ENCODE measurements at regions not wholly inside any gene's neighbourhood (a gene's known extent, or its start where the extent isn't known, plus 50 kb on each side); places are given as distances from the start of the nearest gene placed in this dataset.
A peak's percentile ranks its signal among the peaks of the same experiment; 100 is the strongest.
"Not testable (repeated sequence)": the region's sequence is repeated elsewhere in the genome, so short reads cannot be mapped to it uniquely, and the experiment has no call there.

DNA sequence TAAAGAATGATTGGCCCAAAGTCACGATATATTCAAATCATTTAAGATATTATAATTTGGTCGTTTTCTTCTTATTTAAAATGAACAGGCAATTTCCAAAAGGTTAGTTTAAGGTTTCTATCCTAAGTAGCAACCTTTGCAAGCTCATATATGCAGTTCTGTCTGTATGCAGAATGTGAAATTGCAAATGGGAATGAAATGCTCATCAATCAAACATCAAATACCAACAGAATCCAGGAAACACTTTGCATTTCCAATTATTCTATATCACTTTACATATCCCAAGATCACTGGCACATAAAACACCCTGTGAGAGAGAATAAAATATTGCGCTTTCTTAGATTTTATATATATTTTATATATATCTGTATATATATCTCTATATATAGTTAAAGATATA lies 237.3 kb downstream of the NRIP1 start:
- ATAC-seq (replicated peaks) (no peak), DNase-seq (no peak)
- Mint-ChIP-seq H3K27ac (no peak overlapping the region), H3K27me3 (no peaks in the 10 kb centered on the region), H3K4me1 (peaks cover 8 to 9% of the 10 kb centered on the region in 2 donors), H3K4me3 (no peak overlapping the region), H3K9me3 (peaks cover 0 to 1% of the 10 kb centered on the region in 2 donors), H3K36me3 (no peaks in the 10 kb centered on the region)

DNA sequence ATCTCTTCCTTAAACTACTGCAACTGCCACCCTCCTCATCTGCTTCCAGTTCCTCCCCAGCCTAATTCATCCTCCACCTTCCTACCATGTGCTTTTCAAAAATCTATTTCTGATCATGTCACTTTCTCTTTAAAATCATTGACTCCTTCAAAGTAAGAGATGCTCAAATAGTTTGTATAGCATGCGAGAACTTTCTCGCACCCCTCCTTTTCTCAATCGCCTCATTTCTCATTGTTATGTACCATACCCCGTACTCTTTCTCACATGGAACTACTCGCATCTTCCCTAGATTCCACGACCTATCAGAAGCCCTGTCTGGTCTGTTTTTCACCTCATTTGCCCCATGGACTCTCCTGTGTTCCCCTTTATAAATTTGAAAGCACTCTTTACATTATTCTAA lies 238.2 kb downstream of the NRIP1 start:
- no peak for DNase-seq
- Mint-ChIP-seq H3K4me3 (no peak overlapping the region), H3K27me3 (no peaks in the 10 kb centered on the region), H3K9me3 (no peaks in the 10 kb centered on the region), H3K36me3 (no peaks in the 10 kb centered on the region), H3K27ac (no peak overlapping the region), H3K4me1 (peaks cover 8% of the 10 kb centered on the region in 2 donors)
- ATAC-seq (replicated peaks), result no peak

DNA sequence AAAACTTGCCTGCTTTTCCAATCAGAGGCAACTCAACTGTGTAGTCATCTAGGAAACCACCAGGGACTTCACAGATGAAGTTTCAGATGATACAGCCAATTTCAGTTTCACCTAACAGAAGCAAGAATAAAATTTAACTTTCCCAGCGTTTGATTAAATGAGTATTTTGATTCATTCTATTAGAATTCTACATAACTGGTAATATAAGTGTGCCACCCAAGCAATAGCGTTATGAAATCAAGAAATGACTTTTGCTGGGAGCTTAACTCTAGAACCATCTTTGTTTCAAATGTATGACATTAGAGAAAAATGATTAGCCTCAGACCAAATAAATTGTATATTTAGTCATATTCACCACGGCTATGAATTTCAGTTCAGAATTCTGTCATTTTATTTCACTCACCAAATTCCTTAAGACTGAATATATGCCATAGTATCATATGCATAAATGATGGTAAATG lies 239.3 kb downstream of the NRIP1 start:
- peak; percentile 51 to 82 for ATAC-seq (replicated peaks)
- Mint-ChIP-seq H3K4me1 (peaks cover 8% of the 10 kb centered on the region in 2 donors), H3K27me3 (no peaks in the 10 kb centered on the region), H3K9me3 (no peaks in the 10 kb centered on the region), H3K36me3 (no peaks in the 10 kb centered on the region), H3K4me3 (no peak overlapping the region), H3K27ac (no peak overlapping the region)
- DNase-seq, result no peak

DNA sequence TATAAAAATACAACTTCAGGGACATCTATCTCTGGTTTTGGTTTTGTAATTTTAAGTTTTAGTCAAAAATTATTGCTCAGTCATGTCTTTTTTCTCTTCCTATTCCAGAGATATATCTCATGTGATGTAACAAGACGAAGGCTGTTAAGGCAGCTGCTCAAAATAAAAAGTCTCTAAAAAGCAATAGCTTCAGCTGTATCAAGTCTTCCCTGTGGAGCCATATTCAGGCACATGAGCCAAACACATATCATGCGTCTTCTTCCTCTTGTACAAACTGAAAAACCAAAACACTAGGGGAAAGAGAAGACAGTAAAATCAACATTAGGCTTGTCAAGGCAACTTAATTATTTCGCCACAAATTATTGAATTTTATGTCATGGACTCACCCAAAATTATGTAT lies 240.7 kb downstream of the NRIP1 start:
- Mint-ChIP-seq H3K4me3 (no peak overlapping the region), H3K27ac (no peak overlapping the region), H3K4me1 (peaks cover 8% of the 10 kb centered on the region in 2 donors), H3K36me3 (no peaks in the 10 kb centered on the region), H3K27me3 (no peaks in the 10 kb centered on the region), H3K9me3 (no peaks in the 10 kb centered on the region)
- ATAC-seq (replicated peaks), result no peak
- DNase-seq, result no peak

DNA sequence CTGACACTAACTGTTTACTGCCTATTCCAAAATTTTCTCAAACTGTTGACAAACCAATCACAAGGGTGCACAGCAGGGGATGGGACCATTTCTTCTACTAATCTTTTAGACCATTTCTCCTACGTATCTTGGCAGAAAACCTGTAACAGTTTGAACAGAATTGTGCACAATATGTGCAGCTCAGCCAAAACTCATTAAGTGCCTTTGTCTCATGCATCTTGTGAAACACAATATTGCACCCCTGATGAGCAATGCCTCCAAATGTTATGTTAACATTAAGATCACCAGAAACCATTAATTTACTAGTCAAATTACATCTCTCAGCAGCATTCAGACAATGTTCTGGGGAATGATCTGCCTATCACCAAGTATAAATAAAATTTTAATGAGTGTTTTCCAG lies 247.5 kb downstream of the NRIP1 start:
- Mint-ChIP-seq H3K27me3 (no peaks in the 10 kb centered on the region), H3K9me3 (peaks cover 9 to 11% of the 10 kb centered on the region in 2 donors), H3K4me1 (peaks cover 6 to 8% of the 10 kb centered on the region in 2 donors), H3K4me3 (no peak overlapping the region), H3K36me3 (peaks cover 6 to 10% of the 10 kb centered on the region in 2 donors), H3K27ac (no peak overlapping the region)
- DNase-seq (no peak), ATAC-seq (replicated peaks) (no peak)

DNA sequence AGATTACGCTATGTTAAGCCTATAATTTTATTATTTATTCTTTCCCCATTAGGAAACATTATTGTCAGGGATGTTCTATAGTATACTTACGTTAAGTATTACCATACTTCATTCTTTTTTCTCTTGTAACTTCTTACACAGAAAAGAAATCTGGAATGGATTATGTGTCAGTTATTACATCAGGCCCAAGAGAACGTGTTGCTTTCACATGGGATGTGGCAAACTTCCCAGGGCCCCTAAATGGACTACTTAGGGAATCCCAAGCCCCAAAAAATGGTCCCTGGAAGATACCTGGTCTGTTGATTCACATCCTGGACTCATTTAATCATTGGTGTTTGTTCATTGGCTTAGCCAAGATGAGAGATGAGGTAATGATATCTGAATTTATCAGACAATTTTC lies 249.8 kb downstream of the NRIP1 start:
- no peaks in the 10 kb centered on the region for H3K27me3 Mint-ChIP-seq
- ATAC-seq (replicated peaks) (no peak), DNase-seq (no peak)
- peaks cover 7 to 19% of the 10 kb centered on the region in 2 donors for H3K36me3 Mint-ChIP-seq
- peaks cover 15% of the 10 kb centered on the region in 2 donors for H3K9me3 Mint-ChIP-seq
- H3K4me3 Mint-ChIP-seq, result no peak overlapping the region
- H3K27ac Mint-ChIP-seq, result no peak overlapping the region
- peaks cover 10 to 25% of the 10 kb centered on the region in 2 donors for H3K4me1 Mint-ChIP-seq

DNA sequence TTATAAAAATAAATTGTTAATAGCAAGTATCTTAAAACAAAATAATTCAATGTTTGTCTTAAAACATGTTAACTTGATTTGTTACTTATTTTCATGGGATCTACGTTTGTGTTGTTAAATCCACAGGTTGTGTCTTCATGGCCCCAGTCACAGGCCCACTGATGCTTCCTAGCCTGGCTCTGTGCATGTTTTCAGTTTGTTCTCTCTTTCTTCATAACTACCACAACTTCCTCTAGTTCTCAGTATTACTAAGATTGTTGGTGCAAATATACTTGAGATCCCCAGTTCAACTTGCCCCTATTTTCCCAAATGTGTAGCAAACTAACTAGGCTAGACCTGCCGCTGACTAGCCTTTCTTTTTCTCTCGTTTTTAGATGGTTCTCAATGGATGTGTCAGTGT lies 250.5 kb downstream of the NRIP1 start:
- Mint-ChIP-seq H3K27ac (peak overlapping the region; percentile 16), H3K36me3 (peaks cover 7 to 19% of the 10 kb centered on the region in 2 donors), H3K4me3 (no peak overlapping the region), H3K4me1 (peaks cover 15 to 32% of the 10 kb centered on the region in 2 donors), H3K9me3 (peaks cover 15% of the 10 kb centered on the region in 2 donors), H3K27me3 (no peaks in the 10 kb centered on the region)
- peak; percentile 39 to 68 for ATAC-seq (replicated peaks)
- no peak for DNase-seq

DNA sequence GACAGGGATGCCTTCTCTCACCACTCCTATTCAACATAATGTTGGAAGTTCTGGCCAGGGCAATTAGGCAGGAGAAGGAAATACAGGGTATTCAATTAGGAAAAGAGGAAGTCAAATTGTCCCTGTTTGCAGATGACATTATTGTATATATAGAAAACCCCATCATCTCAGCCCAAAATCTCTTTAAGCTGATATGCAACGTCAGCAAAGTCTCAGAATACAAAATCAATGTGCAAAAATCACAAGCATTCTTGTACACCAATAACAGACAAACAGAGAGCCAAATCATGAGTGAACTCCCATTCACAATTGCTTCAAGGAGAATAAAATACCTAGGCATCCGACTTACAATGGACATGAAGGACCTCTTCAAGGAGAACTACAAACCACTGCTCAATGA lies 258.1 kb upstream of the SAMSN1 start:
- not testable (repeated sequence) for ATAC-seq (replicated peaks); H3K4me3 Mint-ChIP-seq; DNase-seq; H3K27ac Mint-ChIP-seq; H3K4me1 Mint-ChIP-seq; H3K27me3 Mint-ChIP-seq
- Mint-ChIP-seq H3K9me3 (peaks cover 18 to 20% of the 10 kb centered on the region in 2 donors), H3K36me3 (peaks cover 10 to 14% of the 10 kb centered on the region in 2 donors)

DNA sequence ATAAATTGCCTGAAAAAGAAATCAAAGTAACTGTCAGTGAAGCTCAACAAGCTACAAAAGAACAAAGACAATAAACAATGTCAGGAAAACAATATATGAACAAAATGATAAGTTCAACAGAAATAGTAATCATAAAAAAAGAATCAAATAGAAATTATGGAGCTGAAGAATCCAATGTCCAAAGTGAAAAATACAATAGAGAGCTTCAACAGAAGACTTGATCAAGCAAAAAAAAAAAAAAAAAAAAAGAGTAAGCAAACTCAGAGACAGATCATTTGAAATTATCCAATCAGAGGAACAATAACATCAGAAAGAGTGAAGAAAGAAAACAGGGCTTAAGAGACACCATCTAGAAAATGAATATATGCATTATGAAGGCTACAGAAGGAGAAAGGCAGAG lies 251.4 kb upstream of the SAMSN1 start:
- no peak overlapping the region for H3K4me3 Mint-ChIP-seq
- H3K27ac Mint-ChIP-seq, result no peak overlapping the region
- H3K27me3 Mint-ChIP-seq, result peaks cover 4 to 6% of the 10 kb centered on the region in 2 donors
- ATAC-seq (replicated peaks) (no peak), DNase-seq (no peak)
- H3K36me3 Mint-ChIP-seq, result peaks cover 8 to 20% of the 10 kb centered on the region in 2 donors
- H3K4me1 Mint-ChIP-seq, result peaks cover 0 to 1% of the 10 kb centered on the region in 2 donors
- peaks cover 26 to 37% of the 10 kb centered on the region in 2 donors for H3K9me3 Mint-ChIP-seq

DNA sequence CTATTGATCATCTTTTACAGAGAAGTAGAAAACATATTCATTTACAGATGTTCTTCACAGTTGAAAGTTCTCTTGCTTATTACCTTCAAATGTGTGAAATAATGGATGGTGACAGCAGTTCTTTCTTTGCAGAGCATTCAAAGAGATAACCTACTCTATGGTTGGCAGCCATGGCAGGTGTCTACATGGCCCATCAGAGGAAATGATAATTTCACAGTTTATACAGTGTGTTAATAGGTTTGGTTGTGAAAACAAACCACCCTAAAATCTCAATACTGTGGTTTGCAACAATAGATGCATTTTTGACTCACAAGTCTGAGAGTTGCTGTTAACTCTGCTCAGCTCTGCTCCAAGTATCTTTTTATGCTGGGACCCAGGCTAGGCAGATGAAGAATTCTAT lies 241.2 kb upstream of the SAMSN1 start:
- H3K9me3 Mint-ChIP-seq, result peaks cover 0 to 3% of the 10 kb centered on the region in 2 donors
- no peak overlapping the region for H3K27ac Mint-ChIP-seq
- H3K27me3 Mint-ChIP-seq, result no peaks in the 10 kb centered on the region
- DNase-seq (no peak), ATAC-seq (replicated peaks) (no peak)
- peaks cover 0 to 4% of the 10 kb centered on the region in 2 donors for H3K36me3 Mint-ChIP-seq
- H3K4me1 Mint-ChIP-seq, result no peaks in the 10 kb centered on the region
- H3K4me3 Mint-ChIP-seq, result no peak overlapping the region

DNA sequence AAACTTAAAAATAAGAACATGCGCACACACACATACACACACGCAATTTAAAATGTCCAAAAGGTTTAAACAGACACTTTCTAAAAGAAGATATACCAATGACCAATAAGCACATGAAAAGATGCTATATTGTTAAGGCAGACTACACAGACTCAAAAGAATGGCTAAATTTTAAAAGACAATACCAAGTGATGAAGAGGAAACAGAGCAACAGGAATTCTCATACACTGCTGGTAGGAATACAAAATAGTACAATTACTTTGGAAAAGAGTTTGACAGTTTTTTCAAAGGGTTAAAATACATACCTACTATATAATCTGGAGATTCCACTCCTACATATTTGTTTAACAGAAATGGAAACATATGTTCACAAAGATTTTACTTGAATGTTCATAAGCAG lies 239.6 kb upstream of the SAMSN1 start:
- Mint-ChIP-seq H3K27ac (no peak overlapping the region), H3K27me3 (no peaks in the 10 kb centered on the region), H3K4me3 (no peak overlapping the region), H3K36me3 (peaks cover 0 to 4% of the 10 kb centered on the region in 2 donors), H3K4me1 (no peaks in the 10 kb centered on the region), H3K9me3 (peaks cover 4 to 6% of the 10 kb centered on the region in 2 donors)
- DNase-seq (no peak), ATAC-seq (replicated peaks) (no peak)

DNA sequence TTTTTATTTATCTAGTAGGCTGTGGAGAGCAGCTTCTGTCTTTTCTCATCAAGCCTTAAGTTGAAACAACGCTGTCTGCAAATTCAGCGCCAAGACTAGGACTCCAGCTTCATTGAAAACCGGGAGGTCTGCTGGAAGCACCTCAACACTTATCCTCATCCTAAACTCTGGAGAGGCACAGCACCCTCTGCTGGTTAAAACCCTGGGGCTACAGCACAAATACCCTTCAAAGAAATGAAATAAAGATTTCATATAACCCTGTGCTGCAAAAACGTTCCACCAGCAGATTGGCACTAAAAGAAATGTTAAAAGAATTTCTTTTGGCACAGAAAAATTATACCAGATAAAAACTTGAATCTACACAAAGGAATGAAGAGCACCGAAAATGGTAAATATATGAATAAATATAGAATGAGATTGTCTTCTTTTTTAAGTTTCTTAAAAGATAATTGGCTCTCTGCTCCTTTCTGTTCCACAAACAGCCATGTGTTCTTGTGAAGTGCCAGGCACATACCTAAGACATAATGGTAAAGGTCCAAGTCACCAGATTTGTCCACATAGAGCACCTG lies 227.7 kb upstream of the SAMSN1 start:
- DNase-seq, result no peak

DNA sequence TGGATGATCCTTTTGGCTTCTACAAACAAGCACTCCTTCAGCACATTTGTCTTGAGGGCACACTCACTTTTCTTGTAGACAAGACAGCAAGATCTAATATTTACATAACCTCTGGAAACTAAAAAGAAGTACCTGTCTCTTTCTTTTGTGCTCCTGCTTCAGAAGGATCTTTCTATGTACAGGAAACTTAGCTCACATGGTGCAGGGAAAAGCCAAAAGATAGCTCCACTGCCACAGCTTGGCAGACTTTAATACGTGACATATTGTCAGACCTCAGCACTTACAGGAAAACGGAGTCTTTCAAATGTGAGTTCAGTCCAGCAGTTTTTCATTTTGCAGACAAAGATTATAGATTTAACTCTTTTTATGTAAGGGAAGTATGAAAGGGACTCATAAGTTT lies 225.5 kb upstream of the SAMSN1 start:
- DNase-seq (no peak), ATAC-seq (replicated peaks) (no peak)
- Mint-ChIP-seq H3K4me1 (peaks cover 24 to 28% of the 10 kb centered on the region in 2 donors), H3K27me3 (no peaks in the 10 kb centered on the region), H3K27ac (peak overlapping the region; percentile 25), H3K4me3 (no peak overlapping the region), H3K36me3 (peaks cover 0 to 2% of the 10 kb centered on the region in 2 donors), H3K9me3 (peaks cover 0 to 1% of the 10 kb centered on the region in 2 donors)

More for the DNA sequence above, 227.7 kb upstream of the SAMSN1 start:
- peaks cover 0 to 5% of the 10 kb centered on the region in 2 donors for H3K9me3 Mint-ChIP-seq
- ATAC-seq (replicated peaks), result peak in 1 of 2 donors; percentile 36
- H3K36me3 Mint-ChIP-seq, result peaks cover 2 to 6% of the 10 kb centered on the region in 2 donors
- H3K4me1 Mint-ChIP-seq, result peaks cover 10 to 16% of the 10 kb centered on the region in 2 donors
- H3K27me3 Mint-ChIP-seq, result no peaks in the 10 kb centered on the region
- H3K27ac Mint-ChIP-seq, result no peak overlapping the region
- H3K4me3 Mint-ChIP-seq, result no peak overlapping the region

DNA sequence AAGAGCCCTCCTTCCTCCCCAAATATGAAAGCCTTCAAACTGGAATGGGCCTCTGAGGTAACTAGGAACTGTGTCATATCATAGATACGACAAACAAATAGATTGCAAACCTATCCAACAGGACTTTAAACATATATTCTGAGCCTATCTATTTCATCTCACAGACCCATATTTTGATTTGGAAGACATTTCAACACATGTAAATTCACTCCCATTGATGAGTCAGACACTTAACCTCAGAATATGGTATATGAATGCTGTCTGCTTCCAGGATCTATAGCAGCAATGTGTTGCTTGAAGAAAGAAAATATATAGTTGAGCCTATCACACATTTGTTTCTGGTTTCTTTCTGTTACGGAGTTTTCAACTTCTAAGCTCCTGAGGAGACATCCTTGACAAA lies 221.9 kb upstream of the SAMSN1 start:
- H3K4me1 Mint-ChIP-seq, result peaks cover 21 to 24% of the 10 kb centered on the region in 2 donors
- H3K4me3 Mint-ChIP-seq, result no peak overlapping the region
- no peak for ATAC-seq (replicated peaks)
- no peaks in the 10 kb centered on the region for H3K27me3 Mint-ChIP-seq
- H3K36me3 Mint-ChIP-seq, result peaks cover 6 to 7% of the 10 kb centered on the region in 2 donors
- H3K27ac Mint-ChIP-seq, result peak overlapping the region; percentile 59
- no peak for DNase-seq
- H3K9me3 Mint-ChIP-seq, result peaks cover 5 to 8% of the 10 kb centered on the region in 2 donors

DNA sequence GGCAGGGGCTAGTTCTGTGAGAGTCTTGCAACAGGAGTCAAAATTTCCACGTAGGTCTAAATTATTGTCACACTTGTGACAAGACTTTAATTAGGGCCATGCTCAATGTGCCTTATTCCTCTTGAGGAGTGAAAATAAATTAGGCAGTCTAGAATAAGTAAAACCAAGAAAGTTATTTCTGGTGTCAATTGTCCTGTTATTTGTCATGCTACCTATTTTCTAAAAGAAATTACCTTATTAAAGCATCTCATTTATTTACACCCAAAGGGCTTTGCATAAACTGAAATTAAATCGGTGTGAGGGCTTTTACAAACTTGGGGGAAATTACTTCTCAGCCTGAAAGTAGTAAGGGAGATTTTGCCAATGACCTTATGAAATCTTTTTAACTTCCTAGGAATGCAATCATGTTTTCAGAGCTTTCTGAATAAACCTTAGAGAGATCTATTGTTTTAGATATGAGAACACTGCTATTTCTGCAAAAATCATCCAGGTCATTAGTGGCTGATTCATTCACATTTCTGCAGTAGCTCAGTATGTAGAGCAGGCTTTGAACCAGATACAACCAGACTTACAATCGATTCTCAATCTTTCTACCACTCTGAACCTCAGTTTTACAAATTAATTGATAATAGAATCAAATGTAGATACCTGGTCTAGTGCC lies 221.2 kb upstream of the SAMSN1 start:
- DNase-seq (no peak), ATAC-seq (replicated peaks) (peak; percentile 57 to 59)
- Mint-ChIP-seq H3K36me3 (peaks cover 6 to 7% of the 10 kb centered on the region in 2 donors), H3K27ac (peak overlapping the region; percentile 20), H3K9me3 (peaks cover 5 to 8% of the 10 kb centered on the region in 2 donors), H3K4me1 (peaks cover 21 to 24% of the 10 kb centered on the region in 2 donors), H3K4me3 (no peak overlapping the region), H3K27me3 (no peaks in the 10 kb centered on the region)
